GM21825 (cell line): ENCODE measurements at regions not wholly inside any gene's neighbourhood (a gene's known extent, or its start where the extent isn't known, plus 50 kb on each side); places are given as distances from the start of the nearest gene placed in this dataset.

ENCODE experiments used
- ATAC-seq: cut with Tn5 transposase; IDR thresholded peaks from one replicate; pipeline ENCODE4 v1.9.1; 2021; ENCODE audit warnings: mild to moderate bottlenecking, moderate library complexity; ENCODE audit not compliant: unreplicated experiment

DNA sequence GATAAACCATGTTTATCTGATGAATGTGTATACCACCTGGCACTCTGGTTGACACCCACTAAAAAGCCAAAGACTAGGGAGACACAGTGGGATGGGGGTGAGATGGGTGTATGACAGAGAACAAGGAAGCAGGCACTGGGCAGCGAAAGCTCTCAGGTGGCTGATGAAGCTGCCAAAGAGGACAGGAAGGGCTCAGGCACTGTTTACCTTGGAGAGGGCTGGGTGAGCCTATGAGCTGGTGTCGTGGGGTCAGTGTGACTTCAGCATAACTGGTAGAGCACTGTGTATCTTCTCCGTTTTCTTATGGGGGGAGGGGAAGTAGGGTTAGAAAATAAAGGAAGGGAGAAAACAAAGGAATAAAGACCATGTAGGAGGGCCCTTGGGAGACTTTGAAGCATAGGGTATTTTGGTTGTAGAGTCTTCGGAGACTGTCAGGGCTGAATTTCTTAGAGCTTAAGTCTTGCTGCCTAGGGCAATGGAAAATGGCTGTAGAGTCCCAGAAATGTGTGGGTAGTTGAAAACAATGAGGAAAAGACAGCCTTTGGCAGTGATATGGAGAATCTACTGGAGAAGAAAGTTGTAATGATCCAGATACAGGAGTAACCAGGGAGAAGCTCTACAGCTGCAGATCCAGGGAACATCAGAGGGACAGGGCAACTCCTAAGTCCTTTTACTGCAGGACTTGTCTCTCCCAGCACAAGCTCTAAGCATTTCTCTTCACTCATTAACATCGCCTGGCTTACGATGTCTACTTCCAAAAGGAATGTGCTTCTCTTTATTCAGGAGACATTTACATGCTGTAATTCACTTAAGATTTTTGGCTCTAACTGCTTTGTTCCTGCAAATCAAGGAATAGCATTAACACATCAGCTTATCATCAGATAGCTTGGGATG, 120.0 kb downstream of the AQP4 start:
- ATAC-seq: no peak

GRCh38 chr18:26741758-26742157, 123.7 kb downstream of the AQP4 start:
- no peak for ATAC-seq

- ATAC-seq: no peak
These were observed 124.5 kb downstream of the AQP4 start for GRCh38 chr18:26741048-26741447.

DNA sequence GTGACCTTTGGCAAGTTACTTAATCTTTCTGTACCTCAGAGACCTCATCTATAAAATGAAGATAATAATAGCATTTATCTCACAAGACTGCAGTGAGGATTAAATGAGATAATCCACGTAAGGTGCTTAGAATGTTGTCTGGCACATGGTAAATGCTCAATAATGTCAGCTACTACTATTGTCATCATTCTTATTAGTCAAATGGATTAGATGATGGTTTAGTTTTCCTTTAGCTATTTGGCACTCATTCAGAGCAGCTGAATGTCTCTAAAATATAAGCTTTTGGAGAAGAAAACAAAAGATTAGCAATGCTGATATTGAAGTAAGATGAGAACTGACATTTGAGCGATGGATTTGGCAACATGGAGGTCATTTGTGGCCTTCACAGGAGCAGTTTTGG, 125.1 kb downstream of the AQP4 start:
- no peak for ATAC-seq

GRCh38 chr18:26738706-26739105, 126.8 kb downstream of the AQP4 start:
- no peak for ATAC-seq

DNA sequence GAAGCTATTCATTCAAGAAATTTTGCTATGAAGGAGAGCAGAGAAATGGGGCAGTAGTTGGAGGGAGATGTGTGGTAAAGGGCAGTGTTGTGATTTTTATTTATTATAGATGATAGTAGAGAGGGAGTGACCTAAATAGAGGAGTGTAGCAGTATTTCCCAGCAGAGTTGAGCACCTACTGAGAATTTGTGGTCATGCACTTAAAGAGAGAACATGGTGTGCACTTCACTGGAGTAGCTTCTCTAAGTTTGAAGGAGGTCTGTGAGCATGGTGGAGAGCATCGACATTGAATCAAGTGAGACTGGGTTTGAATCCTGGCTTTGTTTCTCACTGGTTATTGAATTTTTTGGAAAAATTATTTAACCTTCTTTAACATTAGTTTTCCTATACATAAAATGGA, 129.2 kb downstream of the AQP4 start:
- no peak for ATAC-seq

GRCh38 chr18:26734760-26735159, 130.7 kb downstream of the AQP4 start:
- ATAC-seq: no peak

- ATAC-seq: no peak
These were observed 136.1 kb downstream of the AQP4 start for GRCh38 chr18:26729449-26729848.

DNA sequence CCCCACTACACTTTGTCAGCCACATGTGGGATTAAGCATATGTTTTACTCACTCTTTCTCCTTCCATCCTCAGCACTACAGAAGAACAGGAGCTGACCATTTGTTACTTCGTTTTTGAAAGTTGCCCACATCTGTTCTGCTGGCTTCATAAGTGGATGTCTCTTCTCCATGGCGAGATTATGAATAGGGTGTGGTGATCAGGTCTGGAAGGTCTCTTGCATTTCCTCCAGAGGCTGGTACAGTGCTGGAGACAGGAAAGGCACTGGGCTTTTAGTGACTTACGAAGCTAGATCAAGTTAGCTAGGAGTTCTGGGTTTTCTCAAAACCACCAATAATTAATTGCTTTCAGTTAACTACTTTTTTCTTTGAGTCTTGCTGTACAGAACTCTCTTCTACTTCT, 136.5 kb downstream of the AQP4 start:
- no peak for ATAC-seq

DNA sequence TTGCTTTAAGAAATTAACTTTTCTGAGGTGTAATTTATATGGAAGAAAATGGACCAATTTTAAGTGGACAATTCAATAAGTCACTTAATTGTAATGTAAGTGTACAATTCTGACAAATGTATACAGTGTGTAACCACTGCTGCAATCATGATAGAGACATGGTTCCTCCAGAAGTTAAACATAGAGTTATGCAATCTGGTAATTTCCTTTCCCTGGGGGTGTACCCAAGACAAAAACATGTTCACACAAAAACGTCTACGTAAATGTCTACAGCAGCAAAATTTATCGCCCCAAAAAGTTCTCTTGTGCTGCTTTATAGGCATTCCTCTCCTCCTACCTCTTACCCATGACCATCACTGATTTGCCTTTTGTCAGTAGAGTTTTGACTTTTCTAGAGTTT, 141.5 kb downstream of the AQP4 start:
- no peak for ATAC-seq

GRCh38 chr18:26722565-26722931, 143.0 kb downstream of the AQP4 start:
- ATAC-seq: no peak

GRCh38 chr18:26721854-26722564, 143.5 kb downstream of the AQP4 start:
- ATAC-seq: no peak

DNA sequence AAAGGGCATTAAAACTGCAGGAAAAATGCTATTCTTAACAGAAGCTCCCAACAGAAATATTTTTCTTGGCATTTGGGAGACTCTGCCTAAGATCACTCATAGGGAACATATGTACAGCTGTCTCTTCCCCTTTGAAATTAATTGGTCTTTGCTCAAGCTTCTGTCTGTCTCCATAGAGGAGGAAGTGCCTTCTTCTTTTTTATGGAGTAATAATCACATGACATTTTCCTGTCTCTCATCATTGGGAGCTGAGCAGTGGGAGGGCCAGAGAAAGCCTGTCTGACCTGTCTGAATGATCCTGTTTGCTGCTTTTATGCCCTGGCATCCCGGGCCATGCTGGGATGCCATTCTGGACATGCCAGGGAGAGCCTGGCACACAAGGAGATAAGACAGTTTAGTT, 145.6 kb downstream of the AQP4 start:
- ATAC-seq: no peak

- no peak for ATAC-seq
These were observed 148.3 kb downstream of the AQP4 start for GRCh38 chr18:26717123-26717719.

DNA sequence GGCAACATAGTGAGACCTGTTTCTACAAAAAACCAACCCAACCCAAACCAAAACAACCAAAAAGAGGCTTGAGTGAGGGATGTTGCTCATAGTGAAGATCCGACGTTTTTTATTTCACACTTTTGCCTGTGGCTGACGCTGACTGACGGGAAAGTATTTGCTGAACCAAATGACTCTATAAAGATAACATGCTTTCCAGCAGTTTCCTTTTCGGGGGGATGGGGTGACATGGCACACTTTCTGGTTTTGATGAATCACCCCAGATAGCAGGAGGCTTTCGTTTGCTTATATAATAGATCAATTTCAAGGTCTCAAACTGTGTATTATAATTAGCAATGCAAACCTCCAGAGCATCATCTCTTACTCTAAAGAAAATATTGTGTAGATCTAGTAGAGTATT, 150.8 kb downstream of the AQP4 start:
- no peak for ATAC-seq

DNA sequence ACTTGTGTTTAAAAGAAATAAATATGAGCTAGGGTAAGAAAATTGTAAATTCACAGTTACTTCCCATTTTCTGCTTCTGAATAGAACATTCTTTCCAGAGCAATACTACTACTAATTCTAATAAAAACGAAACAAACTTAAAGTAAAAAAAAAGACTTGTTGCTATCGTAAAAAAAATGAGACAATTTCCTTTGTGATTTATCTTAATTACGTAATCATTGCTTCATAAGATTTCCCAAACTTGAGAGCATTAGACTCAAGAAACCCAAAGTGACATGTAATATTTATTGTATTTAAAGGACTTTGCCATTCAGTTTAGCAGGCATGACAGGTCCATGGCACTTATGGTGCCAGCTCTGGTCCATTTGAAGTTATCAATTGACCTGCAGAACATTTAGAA, 153.8 kb downstream of the AQP4 start:
- ATAC-seq: no peak

- peak; percentile 87 for ATAC-seq
These were observed 154.9 kb downstream of the AQP4 start for GRCh38 chr18:26710470-26711096.

GRCh38 chr18:26709897-26710296, 155.6 kb downstream of the AQP4 start:
- no peak for ATAC-seq

- ATAC-seq: no peak
These were observed 156.4 kb downstream of the AQP4 start for GRCh38 chr18:26708806-26709716.

- ATAC-seq: no peak
These were observed 158.6 kb downstream of the AQP4 start for GRCh38 chr18:26706911-26707351.
